Kidney epithelial cell (primary cell): ENCODE measurements at regions not wholly inside any gene's neighbourhood (a gene's known extent, or its start where the extent isn't known, plus 50 kb on each side); places are given as distances from the start of the nearest gene placed in this dataset.

Experiments used
- DNase-seq: peaks from one replicate; pipeline ENCODE4 v3.0.0-alpha.2; 2010; ENCODE audit warnings: low read depth
- H3K27me3 ChIP-seq: 2 replicates; pipeline ENCODE4 v1.6.0; 2011; ENCODE audit warnings: low read length; ENCODE audit not compliant: control insufficient read depth, insufficient read depth
- H3K36me3 ChIP-seq: 2 replicates; pipeline ENCODE4 v1.5.1; 2011; ENCODE audit warnings: low read length; ENCODE audit not compliant: control insufficient read depth, insufficient read depth
- H3K4me3 ChIP-seq: 2 replicates; pipeline ENCODE4 v1.5.1; 2011; ENCODE audit warnings: low read depth, mild to moderate bottlenecking, control low read depth, low read length
- TF ChIP-seq, protein P1 (sequence below): IDR thresholded peaks from 2 replicates; pipeline ENCODE4 v1.5.1; 2011; ENCODE audit warnings: mild to moderate bottlenecking, moderate library complexity, low read length, control low read depth, inconsistent platforms; ENCODE audit not compliant: insufficient read depth, poor library complexity, severe bottlenecking

DNA sequence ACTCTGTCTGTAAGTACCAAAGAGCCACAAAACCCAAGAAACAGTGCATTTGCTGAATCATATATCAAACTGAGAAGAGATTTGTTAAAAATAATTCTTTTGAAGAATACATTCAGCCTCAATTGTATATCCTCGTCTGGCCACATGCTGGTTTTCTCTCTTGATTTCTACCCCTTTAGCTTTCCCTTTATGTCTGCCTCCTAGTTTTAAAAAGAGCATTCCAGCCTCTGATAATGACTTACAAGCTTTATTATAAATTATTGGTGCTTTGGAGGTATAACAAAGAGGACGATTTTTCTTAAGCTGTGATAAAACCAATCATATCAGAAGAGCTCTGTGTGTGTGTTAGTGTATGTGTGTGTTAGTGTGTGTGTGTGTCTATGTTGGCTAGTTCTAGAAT, 70.4 kb upstream of the ROBO2 start:
- H3K36me3 ChIP-seq: no peaks in the 10 kb centered on the region
- no peak for DNase-seq
- TF ChIP-seq, protein P1, sequence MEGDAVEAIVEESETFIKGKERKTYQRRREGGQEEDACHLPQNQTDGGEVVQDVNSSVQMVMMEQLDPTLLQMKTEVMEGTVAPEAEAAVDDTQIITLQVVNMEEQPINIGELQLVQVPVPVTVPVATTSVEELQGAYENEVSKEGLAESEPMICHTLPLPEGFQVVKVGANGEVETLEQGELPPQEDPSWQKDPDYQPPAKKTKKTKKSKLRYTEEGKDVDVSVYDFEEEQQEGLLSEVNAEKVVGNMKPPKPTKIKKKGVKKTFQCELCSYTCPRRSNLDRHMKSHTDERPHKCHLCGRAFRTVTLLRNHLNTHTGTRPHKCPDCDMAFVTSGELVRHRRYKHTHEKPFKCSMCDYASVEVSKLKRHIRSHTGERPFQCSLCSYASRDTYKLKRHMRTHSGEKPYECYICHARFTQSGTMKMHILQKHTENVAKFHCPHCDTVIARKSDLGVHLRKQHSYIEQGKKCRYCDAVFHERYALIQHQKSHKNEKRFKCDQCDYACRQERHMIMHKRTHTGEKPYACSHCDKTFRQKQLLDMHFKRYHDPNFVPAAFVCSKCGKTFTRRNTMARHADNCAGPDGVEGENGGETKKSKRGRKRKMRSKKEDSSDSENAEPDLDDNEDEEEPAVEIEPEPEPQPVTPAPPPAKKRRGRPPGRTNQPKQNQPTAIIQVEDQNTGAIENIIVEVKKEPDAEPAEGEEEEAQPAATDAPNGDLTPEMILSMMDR: no peak

GRCh38 chr3:76969996-76970615, 69.8 kb upstream of the ROBO2 start:
- no peak overlapping the region for H3K4me3 ChIP-seq
- no peak for DNase-seq
- H3K36me3 ChIP-seq: no peaks in the 10 kb centered on the region
- TF ChIP-seq, protein P1: no peak
- no peaks in the 10 kb centered on the region for H3K27me3 ChIP-seq

More for the DNA sequence above, 70.4 kb upstream of the ROBO2 start:
- H3K4me3 ChIP-seq: no peak overlapping the region
- no peaks in the 10 kb centered on the region for H3K27me3 ChIP-seq

DNA sequence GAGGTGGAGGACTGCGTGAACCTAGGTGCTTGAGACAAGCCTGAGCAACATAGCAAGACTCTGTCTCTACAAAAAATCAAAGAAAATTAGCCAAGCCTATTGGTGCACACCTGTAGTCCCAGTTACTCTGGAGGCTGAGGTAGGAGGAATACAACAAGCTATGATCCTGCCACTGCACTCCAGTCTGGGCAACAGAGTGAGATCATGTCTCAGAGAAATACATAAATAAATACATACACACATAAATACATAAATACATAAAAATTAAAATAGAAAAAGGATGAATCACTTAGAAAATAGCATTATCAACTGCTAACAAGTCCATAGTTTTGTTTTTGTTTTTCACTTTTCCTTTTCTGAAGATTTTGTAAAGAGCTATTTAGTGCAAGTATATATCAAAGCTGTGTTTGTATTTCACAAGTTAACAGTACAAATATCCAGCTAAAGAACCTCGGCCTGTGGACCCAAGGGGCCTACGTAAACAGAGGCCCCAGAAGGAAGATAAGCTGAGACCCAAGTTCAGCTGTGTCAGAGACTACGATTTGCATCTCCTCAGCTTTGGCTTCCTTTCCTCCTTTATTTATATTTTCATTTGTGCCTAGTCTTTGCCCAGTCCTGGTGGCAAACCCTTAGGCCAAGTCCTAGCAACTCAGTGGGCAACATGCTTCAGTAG, 67.1 kb upstream of the ROBO2 start:
- Histone ChIP-seq H3K27me3 (no peaks in the 10 kb centered on the region), H3K4me3 (no peak overlapping the region), H3K36me3 (no peaks in the 10 kb centered on the region)
- TF ChIP-seq, protein P1: no peak
- DNase-seq: no peak

DNA sequence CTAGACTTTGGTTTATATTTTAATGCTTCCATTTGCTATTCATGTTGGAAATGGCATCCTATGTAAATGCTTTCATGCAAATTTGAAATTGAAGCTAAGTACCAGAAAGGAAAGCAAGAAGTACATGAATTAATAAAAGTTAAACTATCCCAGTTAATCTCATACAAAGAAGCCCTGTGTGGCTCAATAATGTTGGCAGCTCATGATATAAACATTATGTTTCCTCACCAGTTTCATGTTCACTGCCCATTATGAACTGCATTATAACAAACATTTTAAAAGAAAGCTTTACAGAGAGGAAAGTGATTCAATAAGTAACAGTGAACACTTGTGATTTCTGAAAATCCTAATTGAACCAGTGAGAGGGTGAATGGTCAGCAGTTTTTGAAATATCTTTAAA, 62.9 kb upstream of the ROBO2 start:
- no peak overlapping the region for H3K4me3 ChIP-seq
- H3K36me3 ChIP-seq: no peaks in the 10 kb centered on the region
- TF ChIP-seq, protein P1: no peak
- DNase-seq: no peak
- no peaks in the 10 kb centered on the region for H3K27me3 ChIP-seq

- Histone ChIP-seq H3K36me3 (no peaks in the 10 kb centered on the region), H3K4me3 (no peak overlapping the region)
- no peak for DNase-seq
Observed at GRCh38 chr3:76985645-76986044, 54.3 kb upstream of the ROBO2 start.

More at GRCh38 chr3:76985645-76986044, 54.3 kb upstream of the ROBO2 start:
- TF ChIP-seq, protein P1: no peak
- H3K27me3 ChIP-seq: no peaks in the 10 kb centered on the region
